ENCODE measurements at regions not wholly inside any gene's neighbourhood (a gene's known extent, or its start where the extent isn't known, plus 50 kb on each side); places are given as distances from the start of the nearest gene placed in this dataset.

DNA sequence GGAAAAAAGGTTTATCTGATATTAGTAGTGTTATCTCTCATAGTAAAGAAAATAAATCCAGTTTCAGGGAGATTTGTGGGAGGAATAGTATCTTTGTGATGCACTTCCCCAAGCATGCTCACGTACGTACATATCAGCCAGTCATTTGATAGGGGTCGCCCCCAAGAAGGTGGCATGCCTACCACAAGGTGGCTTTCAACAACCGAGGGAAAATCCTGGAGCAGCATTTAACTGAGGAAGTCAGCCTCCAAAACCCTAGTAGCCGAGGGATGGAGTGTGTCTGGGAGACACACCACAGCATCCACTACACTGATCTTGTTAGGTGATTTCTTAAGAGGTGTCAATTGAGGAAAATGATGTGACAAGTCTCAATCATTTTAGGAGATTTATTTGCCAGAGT is 623.9 kb downstream of the NYAP2 start:
- Mint-ChIP-seq H3K36me3 (ENCODE audit: low read depth) (peaks cover 14% of the 10 kb centered on the region), H3K4me1 (peaks cover 3% of the 10 kb centered on the region), H3K27ac (ENCODE audit: unreplicated experiment) (no peak overlapping the region), H3K27me3 (ENCODE audit: low read depth) (no peaks in the 10 kb centered on the region), H3K4me3 (no peak overlapping the region), H3K9me3 (peaks cover 20% of the 10 kb centered on the region)
- DNase-seq (ENCODE audit: low read depth, low spot score) = no peak
- TF ChIP-seq, protein P1, sequence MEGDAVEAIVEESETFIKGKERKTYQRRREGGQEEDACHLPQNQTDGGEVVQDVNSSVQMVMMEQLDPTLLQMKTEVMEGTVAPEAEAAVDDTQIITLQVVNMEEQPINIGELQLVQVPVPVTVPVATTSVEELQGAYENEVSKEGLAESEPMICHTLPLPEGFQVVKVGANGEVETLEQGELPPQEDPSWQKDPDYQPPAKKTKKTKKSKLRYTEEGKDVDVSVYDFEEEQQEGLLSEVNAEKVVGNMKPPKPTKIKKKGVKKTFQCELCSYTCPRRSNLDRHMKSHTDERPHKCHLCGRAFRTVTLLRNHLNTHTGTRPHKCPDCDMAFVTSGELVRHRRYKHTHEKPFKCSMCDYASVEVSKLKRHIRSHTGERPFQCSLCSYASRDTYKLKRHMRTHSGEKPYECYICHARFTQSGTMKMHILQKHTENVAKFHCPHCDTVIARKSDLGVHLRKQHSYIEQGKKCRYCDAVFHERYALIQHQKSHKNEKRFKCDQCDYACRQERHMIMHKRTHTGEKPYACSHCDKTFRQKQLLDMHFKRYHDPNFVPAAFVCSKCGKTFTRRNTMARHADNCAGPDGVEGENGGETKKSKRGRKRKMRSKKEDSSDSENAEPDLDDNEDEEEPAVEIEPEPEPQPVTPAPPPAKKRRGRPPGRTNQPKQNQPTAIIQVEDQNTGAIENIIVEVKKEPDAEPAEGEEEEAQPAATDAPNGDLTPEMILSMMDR (conservative IDR thresholded peaks at IDR 0.05) = peak; percentile 23

DNA sequence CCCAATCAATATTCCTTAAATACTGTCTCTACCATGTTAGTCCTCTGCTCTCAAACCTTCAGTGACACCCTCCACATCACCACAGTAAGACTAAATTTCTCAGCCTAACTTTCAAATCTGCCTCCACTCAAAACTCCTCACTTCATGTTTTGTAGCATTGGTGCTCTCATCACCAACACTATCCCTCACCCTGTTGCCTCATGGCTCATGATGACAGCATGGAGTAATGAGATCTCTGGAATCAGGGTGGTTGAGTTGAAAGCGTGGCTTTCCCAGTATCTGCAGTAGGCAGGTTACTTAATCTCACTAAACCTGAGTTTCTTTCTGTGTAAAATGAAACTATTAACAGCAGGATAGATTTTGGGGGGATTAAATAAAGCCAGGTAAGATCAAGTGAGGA is 621.4 kb downstream of the NYAP2 start:
- peaks cover 22% of the 10 kb centered on the region for H3K9me3 Mint-ChIP-seq
- TF ChIP-seq, protein P1 (conservative IDR thresholded peaks at IDR 0.05) = no peak
- DNase-seq (ENCODE audit: low read depth, low spot score) = no peak
- H3K27ac Mint-ChIP-seq (ENCODE audit: unreplicated experiment) = no peak overlapping the region
- peaks cover 17% of the 10 kb centered on the region for H3K36me3 Mint-ChIP-seq (ENCODE audit: low read depth)
- no peaks in the 10 kb centered on the region for H3K27me3 Mint-ChIP-seq (ENCODE audit: low read depth)
- no peaks in the 10 kb centered on the region for H3K4me1 Mint-ChIP-seq
- no peak overlapping the region for H3K4me3 Mint-ChIP-seq

DNA sequence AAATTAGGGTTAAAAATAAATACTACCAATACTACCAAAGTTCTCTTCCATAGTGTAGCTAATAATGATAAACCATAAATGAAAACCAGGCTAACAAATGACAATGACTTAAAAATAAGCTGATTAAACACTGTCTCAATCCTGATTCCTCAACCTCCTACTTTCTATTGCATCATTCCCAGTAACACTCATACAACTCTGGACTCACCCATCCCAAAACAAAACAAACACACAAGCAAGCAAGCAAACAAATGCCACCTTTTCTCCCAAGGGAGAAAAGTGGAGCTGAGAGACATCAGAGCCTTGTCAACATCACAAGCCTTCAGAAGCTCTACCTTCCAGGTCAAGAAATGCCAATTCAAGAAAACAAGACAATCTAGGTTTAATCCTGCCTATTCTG is 620.7 kb downstream of the NYAP2 start:
- Mint-ChIP-seq H3K27me3 (ENCODE audit: low read depth) (no peaks in the 10 kb centered on the region), H3K9me3 (peaks cover 22% of the 10 kb centered on the region), H3K4me3 (no peak overlapping the region), H3K27ac (ENCODE audit: unreplicated experiment) (no peak overlapping the region), H3K36me3 (ENCODE audit: low read depth) (peaks cover 17% of the 10 kb centered on the region), H3K4me1 (no peaks in the 10 kb centered on the region)
- TF ChIP-seq, protein P1 (conservative IDR thresholded peaks at IDR 0.05) = no peak
- no peak for DNase-seq (ENCODE audit: low read depth, low spot score)

DNA sequence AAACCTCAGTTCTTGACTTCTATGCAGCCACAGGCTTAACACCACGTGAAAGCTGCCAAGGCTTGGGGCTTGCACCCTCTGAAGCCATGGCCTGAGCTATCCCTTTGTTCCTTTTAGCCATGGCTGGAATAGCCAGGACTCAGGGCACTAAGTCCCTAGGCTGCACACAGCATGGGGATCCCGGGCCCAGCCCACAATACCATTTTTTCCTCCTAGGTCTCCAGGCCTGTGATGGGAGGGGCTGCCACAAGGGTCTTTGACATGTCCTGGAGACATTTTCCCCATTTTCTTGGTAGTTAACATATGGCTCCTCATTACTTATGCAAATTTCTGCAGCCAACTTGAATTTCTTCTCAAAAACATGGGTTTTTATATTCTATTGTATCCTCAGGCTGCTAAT is 619.1 kb downstream of the NYAP2 start:
- H3K4me3 Mint-ChIP-seq = no peak overlapping the region
- no peak for DNase-seq (ENCODE audit: low read depth, low spot score)

DNA sequence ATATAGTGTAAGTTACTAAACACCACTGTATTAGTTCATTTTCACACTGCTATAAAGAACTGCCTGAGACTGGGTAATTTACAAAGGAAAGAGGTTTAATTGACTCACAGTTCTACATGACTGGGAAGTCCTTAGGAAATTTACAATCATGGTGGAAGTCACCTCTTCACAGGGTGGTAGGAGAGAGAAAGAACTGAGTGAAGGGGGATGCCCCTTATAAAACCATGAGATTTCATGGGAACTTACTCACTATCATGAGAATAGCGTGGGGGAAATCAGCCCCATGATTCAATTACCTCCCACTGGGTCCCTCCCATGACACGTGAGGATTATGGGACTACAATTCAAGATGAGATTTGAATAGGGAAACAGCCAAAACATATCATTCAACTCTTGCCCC is 618.0 kb downstream of the NYAP2 start:
- no peak for DNase-seq (ENCODE audit: low read depth, low spot score)
- peaks cover 12% of the 10 kb centered on the region for H3K36me3 Mint-ChIP-seq (ENCODE audit: low read depth)
- H3K4me1 Mint-ChIP-seq = peaks cover under 1% of the 10 kb centered on the region
- no peak overlapping the region for H3K4me3 Mint-ChIP-seq
- no peaks in the 10 kb centered on the region for H3K27me3 Mint-ChIP-seq (ENCODE audit: low read depth)
- H3K9me3 Mint-ChIP-seq = peaks cover 17% of the 10 kb centered on the region
- TF ChIP-seq, protein P1 (conservative IDR thresholded peaks at IDR 0.05) = no peak
- no peak overlapping the region for H3K27ac Mint-ChIP-seq (ENCODE audit: unreplicated experiment)

More for the DNA sequence above, 619.1 kb downstream of the NYAP2 start:
- TF ChIP-seq, protein P1 (conservative IDR thresholded peaks at IDR 0.05) = no peak
- Mint-ChIP-seq H3K36me3 (ENCODE audit: low read depth) (peaks cover 15% of the 10 kb centered on the region), H3K4me1 (no peaks in the 10 kb centered on the region), H3K27me3 (ENCODE audit: low read depth) (no peaks in the 10 kb centered on the region), H3K27ac (ENCODE audit: unreplicated experiment) (no peak overlapping the region), H3K9me3 (peaks cover 19% of the 10 kb centered on the region)

DNA sequence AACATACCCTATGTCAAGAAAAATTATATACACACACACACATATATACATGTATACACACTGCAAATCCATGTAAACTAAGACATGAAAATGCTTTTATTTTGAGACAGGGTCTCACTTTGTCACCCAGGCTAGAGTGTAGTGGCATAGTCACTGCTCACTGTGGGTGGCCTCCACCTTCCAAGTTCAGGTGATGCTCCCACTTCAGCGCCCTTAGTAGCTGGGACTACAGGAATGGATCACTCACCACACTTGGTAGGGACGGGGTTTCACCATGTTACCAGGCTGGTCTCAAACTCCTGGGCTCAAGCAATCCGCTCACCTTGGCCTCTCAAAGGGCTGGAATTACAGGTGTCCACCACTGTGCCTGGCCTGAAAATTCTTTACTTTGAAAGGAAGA is 617.6 kb downstream of the NYAP2 start:
- no peak overlapping the region for H3K27ac Mint-ChIP-seq (ENCODE audit: unreplicated experiment)
- peaks cover 5% of the 10 kb centered on the region for H3K4me1 Mint-ChIP-seq
- no peaks in the 10 kb centered on the region for H3K27me3 Mint-ChIP-seq (ENCODE audit: low read depth)
- TF ChIP-seq, protein P1 (conservative IDR thresholded peaks at IDR 0.05) = no peak
- DNase-seq (ENCODE audit: low read depth, low spot score) = no peak
- H3K9me3 Mint-ChIP-seq = peaks cover 17% of the 10 kb centered on the region
- no peak overlapping the region for H3K4me3 Mint-ChIP-seq
- peaks cover 12% of the 10 kb centered on the region for H3K36me3 Mint-ChIP-seq (ENCODE audit: low read depth)
